Transverse colon (tissue), 4 donors: ENCODE measurements at regions not wholly inside any gene's neighbourhood (a gene's known extent, or its start where the extent isn't known, plus 50 kb on each side); places are given as distances from the start of the nearest gene placed in this dataset.

ENCODE experiments used
- EP300 ChIP-seq: sonication (generic); formaldehyde crosslinking; IDR thresholded peaks from one replicate; pipeline ENCODE4 v1.6.1; 2017; ENCODE audit warnings: antibody characterized with exemption, low read depth
- POLR2A ChIP-seq: fragments of 450-650 bp; IDR thresholded peaks from one replicate; pipeline ENCODE4 v1.6.1; 2016; ENCODE audit warnings: antibody characterized with exemption, mild to moderate bottlenecking, moderate library complexity
- POLR2AphosphoS5 ChIP-seq, 3 donors: sonication (generic); formaldehyde crosslinking; IDR thresholded peaks; one replicate each; pipeline ENCODE4 v1.6.1; 2016; ENCODE audit warnings: antibody characterized with exemption in 3 of 3
- TF ChIP-seq, protein P1 (sequence below), 5 experiments: fragments of 200-600 bp in 3 of 5; fragments of 450-650 bp in 2 of 5; sonication (generic) in 3 of 5; IDR thresholded peaks; 1 replicate in 2 of 5; 2 replicates in 3 of 5; pipeline ENCODE4 v1.5.1; 2016 to 2017; ENCODE audit warnings: antibody characterized with exemption in 5 of 5, inconsistent platforms in 3 of 5, mild to moderate bottlenecking in 2 of 5, moderate library complexity in 1 of 5

DNA sequence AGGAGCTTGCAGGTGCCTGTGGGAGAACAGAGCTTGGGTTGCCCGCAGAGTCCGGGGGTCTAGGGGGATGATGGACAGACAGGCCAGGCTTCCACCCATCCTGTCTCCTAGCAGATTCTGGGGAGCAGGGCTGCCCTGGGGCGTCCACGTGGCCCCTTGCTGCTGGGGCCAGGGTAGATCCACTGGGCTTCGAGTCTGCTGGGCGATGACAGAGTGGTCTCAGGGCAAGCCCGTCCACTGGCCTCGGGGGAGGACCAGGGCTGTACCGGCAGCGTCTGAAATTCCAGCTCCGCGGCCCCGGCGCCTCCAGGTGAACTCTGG lies 124.2 kb upstream of the IRX4 start:
- TF ChIP-seq, protein P1, sequence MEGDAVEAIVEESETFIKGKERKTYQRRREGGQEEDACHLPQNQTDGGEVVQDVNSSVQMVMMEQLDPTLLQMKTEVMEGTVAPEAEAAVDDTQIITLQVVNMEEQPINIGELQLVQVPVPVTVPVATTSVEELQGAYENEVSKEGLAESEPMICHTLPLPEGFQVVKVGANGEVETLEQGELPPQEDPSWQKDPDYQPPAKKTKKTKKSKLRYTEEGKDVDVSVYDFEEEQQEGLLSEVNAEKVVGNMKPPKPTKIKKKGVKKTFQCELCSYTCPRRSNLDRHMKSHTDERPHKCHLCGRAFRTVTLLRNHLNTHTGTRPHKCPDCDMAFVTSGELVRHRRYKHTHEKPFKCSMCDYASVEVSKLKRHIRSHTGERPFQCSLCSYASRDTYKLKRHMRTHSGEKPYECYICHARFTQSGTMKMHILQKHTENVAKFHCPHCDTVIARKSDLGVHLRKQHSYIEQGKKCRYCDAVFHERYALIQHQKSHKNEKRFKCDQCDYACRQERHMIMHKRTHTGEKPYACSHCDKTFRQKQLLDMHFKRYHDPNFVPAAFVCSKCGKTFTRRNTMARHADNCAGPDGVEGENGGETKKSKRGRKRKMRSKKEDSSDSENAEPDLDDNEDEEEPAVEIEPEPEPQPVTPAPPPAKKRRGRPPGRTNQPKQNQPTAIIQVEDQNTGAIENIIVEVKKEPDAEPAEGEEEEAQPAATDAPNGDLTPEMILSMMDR (IDR thresholded peaks at IDR 0.05): no peak
- no peak for TF ChIP-seq POLR2A
- TF ChIP-seq EP300: no peak
- TF ChIP-seq POLR2AphosphoS5 (IDR thresholded peaks at IDR 0.05): no peak
